Bronchial epithelial cell (primary cell): ENCODE measurements at regions not wholly inside any gene's neighbourhood (a gene's known extent, or its start where the extent isn't known, plus 50 kb on each side); places are given as distances from the start of the nearest gene placed in this dataset.

Experiments
- DNase-seq: peaks from one replicate; pipeline ENCODE4 v3.0.0-alpha.2; 2010; ENCODE audit warnings: low read depth
- FAIRE-seq: peaks from 2 replicates; lab custom pipeline; 2011; peaks lifted over from hg19 to GRCh38; lab: Jason Lieb, UNC
- H3K27me3 ChIP-seq: 2 replicates; pipeline ENCODE4 v1.5.1; 2011; ENCODE audit warnings: low read length; ENCODE audit not compliant: control insufficient read depth, insufficient read depth
- H3K36me3 ChIP-seq: 2 replicates; pipeline ENCODE4 v1.5.1; 2011; ENCODE audit warnings: low read length; ENCODE audit not compliant: control insufficient read depth, insufficient read depth
- H3K4me3 ChIP-seq: 2 replicates; pipeline ENCODE4 v1.5.1; 2011; ENCODE audit warnings: mild to moderate bottlenecking, low read depth, low read length, control low read depth
- TF ChIP-seq, protein P1 (sequence below): IDR thresholded peaks from 2 replicates; pipeline ENCODE4 v1.5.1; 2011; ENCODE audit warnings: mild to moderate bottlenecking, moderate library complexity, low read length, control low read depth, inconsistent platforms; ENCODE audit not compliant: insufficient read depth, severe bottlenecking

GRCh38 chr14:87312169-87312893 is 680.7 kb downstream of the GALC start:
- H3K27me3 ChIP-seq, result no peaks in the 10 kb centered on the region
- no peak for FAIRE-seq
- H3K36me3 ChIP-seq, result no peaks in the 10 kb centered on the region
- no peak for DNase-seq
- TF ChIP-seq, protein P1, sequence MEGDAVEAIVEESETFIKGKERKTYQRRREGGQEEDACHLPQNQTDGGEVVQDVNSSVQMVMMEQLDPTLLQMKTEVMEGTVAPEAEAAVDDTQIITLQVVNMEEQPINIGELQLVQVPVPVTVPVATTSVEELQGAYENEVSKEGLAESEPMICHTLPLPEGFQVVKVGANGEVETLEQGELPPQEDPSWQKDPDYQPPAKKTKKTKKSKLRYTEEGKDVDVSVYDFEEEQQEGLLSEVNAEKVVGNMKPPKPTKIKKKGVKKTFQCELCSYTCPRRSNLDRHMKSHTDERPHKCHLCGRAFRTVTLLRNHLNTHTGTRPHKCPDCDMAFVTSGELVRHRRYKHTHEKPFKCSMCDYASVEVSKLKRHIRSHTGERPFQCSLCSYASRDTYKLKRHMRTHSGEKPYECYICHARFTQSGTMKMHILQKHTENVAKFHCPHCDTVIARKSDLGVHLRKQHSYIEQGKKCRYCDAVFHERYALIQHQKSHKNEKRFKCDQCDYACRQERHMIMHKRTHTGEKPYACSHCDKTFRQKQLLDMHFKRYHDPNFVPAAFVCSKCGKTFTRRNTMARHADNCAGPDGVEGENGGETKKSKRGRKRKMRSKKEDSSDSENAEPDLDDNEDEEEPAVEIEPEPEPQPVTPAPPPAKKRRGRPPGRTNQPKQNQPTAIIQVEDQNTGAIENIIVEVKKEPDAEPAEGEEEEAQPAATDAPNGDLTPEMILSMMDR, result no peak
- H3K4me3 ChIP-seq, result no peak overlapping the region

DNA sequence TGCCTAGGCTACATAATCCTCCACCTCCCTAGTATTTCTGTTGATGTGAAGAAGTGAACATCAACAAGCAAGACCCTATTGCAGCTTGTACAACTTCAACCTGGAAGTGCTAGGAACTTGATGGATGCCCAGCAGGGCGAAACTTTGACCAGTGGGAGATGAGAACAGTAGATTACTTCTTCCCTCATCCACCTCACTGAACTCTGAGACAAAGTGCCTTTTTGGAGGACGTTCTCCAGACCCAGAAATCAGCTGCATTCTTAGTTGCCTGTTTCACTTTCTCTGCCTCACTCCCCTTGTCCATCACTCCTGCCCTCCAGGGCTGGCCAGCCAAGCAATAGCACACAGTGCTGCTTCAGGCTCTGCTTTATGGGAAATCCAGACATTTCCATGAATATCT is 683.4 kb downstream of the GALC start:
- Histone ChIP-seq H3K4me3 (no peak overlapping the region), H3K27me3 (no peaks in the 10 kb centered on the region), H3K36me3 (no peaks in the 10 kb centered on the region)
- no peak for DNase-seq
- FAIRE-seq, result no peak
- TF ChIP-seq, protein P1, result no peak

DNA sequence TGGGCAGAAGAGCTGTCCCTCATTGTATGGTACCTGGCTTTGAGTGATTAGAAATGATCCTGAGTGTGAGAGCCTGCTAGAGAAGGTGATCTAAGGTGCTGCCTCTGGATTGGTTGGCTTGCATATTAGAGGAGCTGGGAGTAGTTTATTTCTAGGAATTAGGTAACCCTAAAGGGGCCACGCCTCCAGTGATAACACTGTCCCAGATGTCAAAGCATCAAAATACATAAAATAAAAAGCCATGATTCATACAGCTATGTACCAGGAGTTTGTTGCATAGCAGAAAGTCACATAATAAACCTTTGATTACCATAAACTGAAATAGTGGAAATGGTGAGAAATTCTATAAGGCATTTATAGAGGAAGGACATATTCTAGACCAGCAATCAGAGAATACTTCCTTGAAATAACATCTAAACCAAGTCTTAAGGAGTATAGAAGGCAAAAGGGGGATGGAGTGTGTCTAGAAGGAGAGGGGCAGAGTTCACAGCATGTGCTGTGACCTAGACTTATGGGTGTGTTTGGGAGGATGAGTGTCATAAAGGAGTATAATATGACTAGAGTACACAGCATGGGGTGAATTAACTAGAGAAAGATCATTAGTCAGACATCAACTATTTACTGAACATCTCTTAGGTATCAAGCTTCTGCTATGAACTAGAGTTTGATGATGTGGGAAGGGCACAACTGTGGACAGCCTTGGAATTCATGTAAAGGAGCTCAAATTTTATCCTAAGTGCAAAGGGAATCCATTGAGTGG is 686.4 kb downstream of the GALC start:
- H3K27me3 ChIP-seq, result no peaks in the 10 kb centered on the region
- TF ChIP-seq, protein P1, result no peak
- no peak overlapping the region for H3K4me3 ChIP-seq
- no peaks in the 10 kb centered on the region for H3K36me3 ChIP-seq
- no peak for DNase-seq
- FAIRE-seq, result no peak

- Histone ChIP-seq H3K4me3 (no peak overlapping the region), H3K27me3 (no peaks in the 10 kb centered on the region), H3K36me3 (no peaks in the 10 kb centered on the region)
- TF ChIP-seq, protein P1, result no peak
- DNase-seq (no peak), FAIRE-seq (no peak)
Measured at GRCh38 chr14:87305345-87305744, 687.6 kb downstream of the GALC start.

- TF ChIP-seq, protein P1, result no peak
- FAIRE-seq (no peak), DNase-seq (no peak)
- Histone ChIP-seq H3K36me3 (no peaks in the 10 kb centered on the region), H3K4me3 (no peak overlapping the region), H3K27me3 (no peaks in the 10 kb centered on the region)
Measured at GRCh38 chr14:87304404-87304803, 688.6 kb downstream of the GALC start.
